ENCODE measurements at regions not wholly inside any gene's neighbourhood (a gene's known extent, or its start where the extent isn't known, plus 50 kb on each side); places are given as distances from the start of the nearest gene placed in this dataset.

GRCh38 chr6:16872543-16873235 lies 111.4 kb upstream of the ATXN1 start:
- no peak overlapping the region for H3K4me3 ChIP-seq
- ATAC-seq (no peak), DNase-seq (no peak)
- H3K27ac ChIP-seq, result no peak overlapping the region
- H3K27me3 ChIP-seq, result no peaks in the 10 kb centered on the region
- no peaks in the 10 kb centered on the region for H3K9me3 ChIP-seq
- no peak for TF ChIP-seq POLR2A (IDR thresholded peaks at IDR 0.05)
- TF ChIP-seq CTCF (IDR thresholded peaks at IDR 0.05 in 4 of 5, conservative IDR thresholded peaks at IDR 0.05 in 1 of 5), result no peak
- H3K36me3 ChIP-seq, result no peaks in the 10 kb centered on the region
- intact Hi-C loops (cut with DNase I; ENCODE audit: low total_unique reads), result no loop called here
- H3K4me1 ChIP-seq, result no peaks in the 10 kb centered on the region
- in situ Hi-C loops (cut with MboI; ENCODE audit: low sequenced_read_pairs in 4 of 4), result no loop called here

- intact Hi-C loops (cut with DNase I; ENCODE audit: low total_unique reads), result no loop called here
These were observed 109.8 kb upstream of the ATXN1 start for GRCh38 chr6:16871047-16871446.

GRCh38 chr6:16868968-16869367 lies 107.7 kb upstream of the ATXN1 start:
- in situ Hi-C loops (cut with MboI; ENCODE audit: low sequenced_read_pairs in 4 of 4), result no loop called here
- ATAC-seq (no peak), DNase-seq (no peak)
- Histone ChIP-seq H3K27ac (no peak overlapping the region), H3K4me1 (no peaks in the 10 kb centered on the region), H3K4me3 (no peak overlapping the region), H3K27me3 (no peaks in the 10 kb centered on the region), H3K9me3 (no peaks in the 10 kb centered on the region), H3K36me3 (no peaks in the 10 kb centered on the region)
- intact Hi-C loops (cut with DNase I; ENCODE audit: low total_unique reads), result no loop called here
- no peak for TF ChIP-seq CTCF (IDR thresholded peaks at IDR 0.05 in 4 of 5, conservative IDR thresholded peaks at IDR 0.05 in 1 of 5)
- TF ChIP-seq POLR2A (IDR thresholded peaks at IDR 0.05), result no peak

More at GRCh38 chr6:16871047-16871446, 109.8 kb upstream of the ATXN1 start:
- TF ChIP-seq CTCF (IDR thresholded peaks at IDR 0.05 in 4 of 5, conservative IDR thresholded peaks at IDR 0.05 in 1 of 5), result no peak
- TF ChIP-seq POLR2A (IDR thresholded peaks at IDR 0.05), result no peak
- Histone ChIP-seq H3K36me3 (no peaks in the 10 kb centered on the region), H3K4me3 (no peak overlapping the region), H3K27ac (no peak overlapping the region), H3K4me1 (no peaks in the 10 kb centered on the region), H3K9me3 (no peaks in the 10 kb centered on the region), H3K27me3 (no peaks in the 10 kb centered on the region)
- in situ Hi-C loops (cut with MboI; ENCODE audit: low sequenced_read_pairs in 4 of 4), result no loop called here
- no peak for ATAC-seq
- no peak for DNase-seq

- Histone ChIP-seq H3K27me3 (no peaks in the 10 kb centered on the region), H3K9me3 (no peaks in the 10 kb centered on the region), H3K4me3 (no peak overlapping the region), H3K4me1 (no peaks in the 10 kb centered on the region), H3K36me3 (no peaks in the 10 kb centered on the region), H3K27ac (no peak overlapping the region)
- intact Hi-C loops (cut with DNase I; ENCODE audit: low total_unique reads) (no loop called here), in situ Hi-C loops (cut with MboI; ENCODE audit: low sequenced_read_pairs in 4 of 4) (no loop called here)
- DNase-seq, result no peak
- TF ChIP-seq CTCF (IDR thresholded peaks at IDR 0.05 in 4 of 5, conservative IDR thresholded peaks at IDR 0.05 in 1 of 5), result no peak
- TF ChIP-seq POLR2A (IDR thresholded peaks at IDR 0.05), result no peak
- ATAC-seq, result no peak
These were observed 96.8 kb upstream of the ATXN1 start for GRCh38 chr6:16857969-16858592.
